NCI-H1930 (cell line): ENCODE measurements at regions not wholly inside any gene's neighbourhood (a gene's known extent, or its start where the extent isn't known, plus 50 kb on each side); places are given as distances from the start of the nearest gene placed in this dataset.

ENCODE experiments used
- DNase-seq, 2 experiments: peaks; one replicate each; lab custom pipeline; 2025; lab: John Stamatoyannopoulos, UW

DNA sequence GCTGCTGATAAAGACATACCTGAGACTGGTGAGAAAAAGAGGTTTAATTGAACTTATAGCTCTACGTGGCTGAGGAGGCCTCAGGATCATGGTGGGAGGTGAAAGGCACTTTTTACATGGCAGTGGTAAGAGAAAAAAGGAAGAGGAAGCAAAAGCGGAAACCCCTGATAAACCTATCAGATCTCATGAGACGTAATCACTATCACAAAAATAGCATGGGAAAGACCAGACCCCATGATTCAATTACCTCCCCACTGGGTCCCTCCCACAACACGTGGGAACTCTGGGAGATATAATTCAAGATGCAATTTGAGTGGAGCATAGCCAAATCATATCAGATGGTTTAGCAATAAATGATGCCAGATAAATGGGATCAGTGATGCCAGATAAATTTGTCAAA is 892.0 kb upstream of the CELF2 start:
- no peak for DNase-seq

DNA sequence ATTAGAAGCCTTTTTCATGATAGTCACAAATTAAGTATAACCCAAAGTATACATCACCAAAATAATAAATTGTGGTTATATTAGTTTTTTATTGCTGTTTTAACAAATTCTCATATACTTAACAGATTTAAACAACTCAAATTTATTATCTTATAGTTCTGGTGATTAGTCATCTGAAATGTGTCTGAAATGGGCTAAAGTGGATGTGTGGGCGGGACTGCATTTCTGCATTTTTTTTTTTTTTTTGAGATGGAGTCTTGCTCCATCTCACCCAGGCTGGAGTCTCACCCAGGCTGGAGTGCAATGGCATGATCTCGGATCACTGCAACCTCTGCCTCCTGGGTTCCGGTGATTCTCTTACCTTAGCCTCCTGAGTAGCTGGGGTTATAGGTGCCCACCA is 891.5 kb upstream of the CELF2 start:
- no peak for DNase-seq

GRCh38 chr10:10128387-10128786 is 889.3 kb upstream of the CELF2 start:
- DNase-seq = no peak

DNA sequence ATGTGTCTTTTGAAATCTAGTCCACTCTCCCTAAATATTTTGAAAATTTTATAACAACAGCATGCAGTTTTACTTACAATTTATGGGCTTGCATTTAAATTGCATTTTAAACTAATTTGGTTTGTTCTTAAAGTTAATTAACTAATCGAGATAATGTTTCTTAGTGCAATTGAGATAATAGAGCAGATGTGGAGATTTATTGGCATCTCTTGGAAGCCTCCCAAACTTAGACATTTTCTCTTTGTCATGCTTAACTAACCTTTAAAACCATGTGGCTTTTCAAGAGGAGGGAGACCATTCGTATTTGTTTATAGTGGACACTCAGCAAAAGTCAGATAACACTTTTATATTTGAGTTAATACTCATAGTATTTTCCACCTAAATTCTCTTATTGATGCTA is 887.0 kb upstream of the CELF2 start:
- no peak for DNase-seq

DNA sequence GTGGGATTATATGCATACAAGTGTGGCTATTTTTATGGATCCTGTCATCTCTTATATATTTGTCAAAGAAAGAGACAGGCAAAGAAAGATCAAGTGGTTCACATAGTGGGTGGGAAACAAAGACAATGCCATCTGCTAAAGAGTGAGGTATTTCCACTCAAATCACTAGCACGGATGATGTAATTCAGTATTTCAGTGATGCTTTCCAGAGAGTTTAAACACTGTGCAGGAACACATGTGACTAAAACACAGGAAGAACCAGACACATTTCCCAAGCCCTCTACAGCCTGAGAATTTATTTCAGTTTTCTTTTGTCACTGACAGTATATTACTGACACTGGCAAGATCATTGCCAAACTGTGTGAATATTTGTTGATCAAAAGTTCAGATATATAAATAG is 885.7 kb upstream of the CELF2 start:
- DNase-seq = no peak

- no peak for DNase-seq
Measured at GRCh38 chr10:10133281-10133680, 884.4 kb upstream of the CELF2 start.

GRCh38 chr10:10138685-10139084 is 879.0 kb upstream of the CELF2 start:
- DNase-seq = no peak

DNA sequence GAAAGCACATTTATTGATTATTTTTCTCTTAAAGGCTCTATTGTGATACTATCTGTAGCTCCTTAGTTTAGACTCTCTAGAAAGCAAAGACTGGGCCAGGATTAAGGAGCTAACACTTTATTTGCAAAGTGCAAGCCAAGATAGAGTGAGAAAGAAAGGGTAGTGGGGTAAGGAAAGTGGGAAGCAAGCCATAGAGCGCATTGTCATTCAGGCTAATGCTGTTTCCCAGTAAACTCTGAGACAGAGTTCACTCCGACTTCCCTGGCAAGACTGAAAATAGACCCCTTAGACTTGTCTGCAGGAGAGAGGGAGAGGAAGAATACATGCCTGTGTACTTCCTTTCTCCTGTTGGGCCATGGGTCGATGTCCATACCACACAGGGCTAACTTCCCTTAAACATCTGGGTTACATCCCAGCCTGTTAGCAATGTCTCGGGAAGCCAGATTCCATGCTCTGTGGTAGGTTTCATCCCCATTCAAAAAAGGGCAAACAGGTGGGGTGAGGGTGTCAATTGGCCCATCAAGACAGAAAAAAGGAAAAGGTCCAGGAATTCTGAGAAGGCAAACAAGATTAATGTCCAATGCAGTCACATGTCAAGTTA is 875.8 kb upstream of the CELF2 start:
- DNase-seq = no peak

DNA sequence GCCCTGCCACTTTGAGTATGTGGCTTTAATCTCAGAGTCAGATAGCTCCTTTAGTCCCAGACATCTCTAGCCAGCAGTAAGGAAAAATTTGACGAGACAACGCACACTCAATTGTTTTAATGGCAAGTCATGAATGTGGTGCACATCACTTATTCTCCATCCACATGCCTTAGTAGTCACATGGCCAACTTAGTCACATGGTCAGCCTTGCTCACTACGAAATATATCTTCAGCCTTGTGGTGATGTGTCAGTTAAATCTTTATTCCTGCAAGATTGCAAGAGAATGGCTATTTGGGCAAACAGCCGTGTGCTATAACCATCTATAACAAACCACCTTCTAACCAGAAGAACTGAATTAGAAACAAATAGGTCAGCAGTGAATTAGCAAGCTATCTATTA is 871.1 kb upstream of the CELF2 start:
- DNase-seq = no peak

DNA sequence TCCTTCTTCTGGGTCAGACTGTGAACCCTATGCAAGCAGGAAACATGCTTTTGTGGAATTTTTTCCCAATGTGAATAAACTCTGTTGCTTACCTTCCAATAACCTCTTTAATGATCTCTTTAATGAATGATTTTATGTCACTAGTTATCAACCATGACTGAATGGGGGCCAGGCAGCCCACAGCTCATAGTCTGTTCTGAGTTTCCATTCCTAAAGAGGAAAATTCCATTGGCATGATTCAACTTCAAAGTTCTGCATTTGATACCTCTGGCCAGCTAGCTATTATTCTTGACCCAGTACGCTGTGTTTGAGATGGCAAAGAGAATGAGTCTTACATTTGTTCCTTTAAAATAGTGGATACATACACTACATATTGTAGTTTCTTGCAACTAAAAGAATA is 867.8 kb upstream of the CELF2 start:
- no peak for DNase-seq

DNA sequence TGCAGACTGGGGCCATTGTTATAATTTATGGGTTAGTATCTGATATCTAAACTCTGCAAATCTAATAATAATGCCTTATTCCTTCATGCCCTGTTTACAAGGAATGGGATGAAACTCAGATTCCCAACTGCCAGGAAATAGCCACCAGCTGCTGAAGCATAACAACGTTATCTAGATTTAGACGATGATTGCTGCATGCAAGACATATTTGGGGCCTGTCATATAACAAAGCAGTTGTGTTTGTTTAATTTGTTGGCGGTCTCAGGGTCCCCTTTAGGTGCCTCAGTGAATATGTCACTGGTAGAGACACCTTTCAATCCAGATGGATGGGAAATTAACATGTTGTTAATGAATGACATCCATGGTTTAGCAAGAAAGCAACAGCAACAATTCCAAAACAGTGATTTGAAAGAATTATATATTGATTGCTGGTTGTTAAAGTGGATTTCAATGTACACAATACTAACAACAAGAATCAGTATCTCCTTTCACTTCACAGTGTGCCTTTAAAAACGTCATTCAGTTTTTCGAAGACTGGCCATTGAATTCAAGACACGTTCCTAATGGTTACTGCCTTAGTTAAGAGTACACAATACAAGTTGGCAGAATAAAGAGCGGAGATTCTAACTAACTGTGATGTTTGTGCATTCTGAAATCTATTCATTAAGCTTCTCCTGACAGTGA is 860.6 kb upstream of the CELF2 start:
- no peak for DNase-seq

- DNase-seq = no peak
Measured at GRCh38 chr10:10160821-10161312, 856.8 kb upstream of the CELF2 start.

GRCh38 chr10:10164848-10165247 is 852.8 kb upstream of the CELF2 start:
- no peak for DNase-seq

- no peak for DNase-seq
Measured at GRCh38 chr10:10165415-10165814, 852.3 kb upstream of the CELF2 start.

DNA sequence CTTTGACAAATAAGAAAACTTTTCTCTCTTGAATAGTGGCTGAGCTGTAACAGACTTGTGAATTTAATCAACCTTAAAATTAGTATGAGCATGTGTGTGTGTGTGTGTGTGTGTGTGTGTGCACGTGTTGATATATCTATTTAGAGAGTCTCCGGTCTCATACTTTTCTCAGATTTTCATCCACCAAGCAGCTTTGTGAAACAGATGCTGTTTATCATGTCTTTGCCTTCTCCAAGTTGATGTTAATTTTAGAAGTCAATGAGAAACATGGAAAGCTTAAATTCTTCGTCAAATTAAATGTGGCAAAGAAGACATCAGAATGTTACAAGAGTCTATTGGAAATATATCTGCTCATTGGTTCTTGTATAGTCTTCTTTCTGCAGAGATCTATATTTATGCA is 839.2 kb upstream of the CELF2 start:
- no peak for DNase-seq

GRCh38 chr10:10193848-10194247 is 823.8 kb upstream of the CELF2 start:
- no peak for DNase-seq

GRCh38 chr10:10196701-10197100 is 821.0 kb upstream of the CELF2 start:
- DNase-seq = no peak

DNA sequence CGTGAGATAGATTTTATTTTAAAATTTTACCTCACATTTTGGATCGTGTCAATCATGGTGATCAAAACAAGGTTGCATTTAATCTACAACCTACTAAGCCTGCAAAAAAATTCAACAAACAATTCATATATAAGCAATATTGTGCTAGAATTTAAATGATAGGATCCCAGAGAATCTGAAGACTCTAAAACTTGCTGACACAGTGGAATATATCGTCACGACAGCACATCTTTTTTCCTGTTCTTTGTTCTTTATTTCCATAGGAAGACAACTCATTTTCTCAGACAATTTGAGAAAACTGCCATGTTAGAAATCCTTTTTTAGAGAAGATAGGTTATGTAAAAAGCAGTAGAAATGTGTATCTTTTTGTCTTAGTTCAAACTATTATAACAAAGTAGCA is 820.2 kb upstream of the CELF2 start:
- no peak for DNase-seq

- DNase-seq = no peak
Measured at GRCh38 chr10:10198363-10198762, 819.3 kb upstream of the CELF2 start.

DNA sequence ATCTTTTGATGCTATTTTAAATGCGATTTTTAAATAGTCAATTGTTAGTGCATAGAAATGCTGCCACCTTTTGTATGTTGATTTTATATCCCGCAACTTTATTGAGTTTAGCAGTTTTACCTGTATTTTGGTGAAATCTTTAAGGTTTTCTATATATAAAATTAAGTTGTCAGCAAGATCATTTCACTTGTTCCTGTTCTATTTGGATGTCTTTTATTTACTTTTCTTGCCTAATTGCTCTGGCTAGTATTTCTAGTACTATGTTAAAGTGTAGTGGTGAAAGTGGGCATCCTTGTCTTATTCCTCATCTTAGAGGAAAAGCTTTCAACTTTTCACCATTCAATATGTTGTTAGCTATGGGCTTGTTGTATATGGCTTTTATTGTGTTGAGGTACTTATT is 813.3 kb upstream of the CELF2 start:
- DNase-seq = no peak

GRCh38 chr10:10205906-10206305 is 811.8 kb upstream of the CELF2 start:
- DNase-seq = no peak

- no peak for DNase-seq
Measured at GRCh38 chr10:10207538-10207937, 810.1 kb upstream of the CELF2 start.

- DNase-seq = no peak
Measured at GRCh38 chr10:10208196-10208595, 809.5 kb upstream of the CELF2 start.

DNA sequence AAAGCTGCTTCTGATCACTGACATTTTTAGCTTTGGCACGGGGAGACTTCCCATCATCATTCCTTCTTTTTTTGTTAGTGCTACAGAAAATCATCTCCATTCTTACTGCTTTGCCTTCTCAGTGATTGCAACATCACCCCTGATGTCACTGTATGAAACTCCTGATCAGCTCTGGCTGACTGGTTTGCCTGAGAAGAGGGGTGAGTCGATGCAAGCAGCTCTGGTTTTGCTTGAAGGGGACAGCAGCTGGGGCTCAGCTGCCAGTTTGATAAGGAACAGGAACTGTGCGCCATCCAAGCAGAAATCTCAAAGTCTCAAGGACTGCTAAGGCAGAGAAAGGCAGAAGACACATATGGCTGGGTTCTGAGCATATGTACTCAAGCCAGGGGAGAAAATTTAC is 808.5 kb upstream of the CELF2 start:
- no peak for DNase-seq
